Forelimb muscle (tissue), 1 donor: ENCODE measurements at regions not wholly inside any gene's neighbourhood (a gene's known extent, or its start where the extent isn't known, plus 50 kb on each side); places are given as distances from the start of the nearest gene placed in this dataset.
"Not testable (repeated sequence)": the region's sequence is repeated elsewhere in the genome, so short reads cannot be mapped to it uniquely, and the experiment has no call there.

ENCODE experiments used
- DNase-seq: peaks from one replicate; pipeline ENCODE4 v3.0.0-alpha.2; 2013; ENCODE audit warnings: low read depth

DNA sequence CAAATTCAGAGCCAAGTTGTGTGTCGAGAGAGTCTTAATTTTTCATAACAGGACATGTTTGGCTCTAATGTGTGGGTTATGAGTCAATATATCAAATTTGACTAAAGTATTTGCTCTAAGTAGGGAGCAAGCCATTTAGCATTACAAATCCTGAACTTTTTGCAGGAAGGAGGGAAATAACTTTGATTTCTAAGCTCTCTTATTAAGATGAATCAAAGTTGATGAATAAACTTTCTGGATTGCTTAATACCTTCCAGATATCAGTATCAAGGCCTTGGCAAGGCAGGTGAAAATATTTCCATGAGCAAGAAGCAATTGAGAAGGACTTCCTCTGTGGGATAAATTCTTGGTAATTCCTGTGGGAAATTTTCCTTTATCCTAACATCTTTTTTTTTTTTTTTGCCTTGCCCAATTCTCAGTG is 258.8 kb downstream of the AHR start:
- no peak for DNase-seq

DNA sequence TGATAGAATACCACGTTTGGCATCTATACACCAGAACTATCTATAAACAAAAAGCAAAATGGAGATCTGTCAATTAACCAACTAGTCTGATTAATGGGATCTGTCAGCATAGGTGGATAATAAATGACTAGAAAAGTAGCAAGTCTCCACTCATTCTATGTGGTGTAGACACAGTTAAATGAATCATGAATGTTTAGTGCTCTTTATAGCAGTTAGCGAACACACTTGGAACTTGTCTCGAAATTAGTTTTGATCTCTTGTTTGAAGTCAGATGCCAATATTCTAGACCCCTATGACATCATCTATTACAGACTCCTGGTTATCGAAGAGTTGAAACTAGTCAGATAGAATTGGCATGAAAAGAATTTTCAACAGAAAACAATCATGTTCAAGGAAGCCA is 259.7 kb downstream of the AHR start:
- DNase-seq = no peak

DNA sequence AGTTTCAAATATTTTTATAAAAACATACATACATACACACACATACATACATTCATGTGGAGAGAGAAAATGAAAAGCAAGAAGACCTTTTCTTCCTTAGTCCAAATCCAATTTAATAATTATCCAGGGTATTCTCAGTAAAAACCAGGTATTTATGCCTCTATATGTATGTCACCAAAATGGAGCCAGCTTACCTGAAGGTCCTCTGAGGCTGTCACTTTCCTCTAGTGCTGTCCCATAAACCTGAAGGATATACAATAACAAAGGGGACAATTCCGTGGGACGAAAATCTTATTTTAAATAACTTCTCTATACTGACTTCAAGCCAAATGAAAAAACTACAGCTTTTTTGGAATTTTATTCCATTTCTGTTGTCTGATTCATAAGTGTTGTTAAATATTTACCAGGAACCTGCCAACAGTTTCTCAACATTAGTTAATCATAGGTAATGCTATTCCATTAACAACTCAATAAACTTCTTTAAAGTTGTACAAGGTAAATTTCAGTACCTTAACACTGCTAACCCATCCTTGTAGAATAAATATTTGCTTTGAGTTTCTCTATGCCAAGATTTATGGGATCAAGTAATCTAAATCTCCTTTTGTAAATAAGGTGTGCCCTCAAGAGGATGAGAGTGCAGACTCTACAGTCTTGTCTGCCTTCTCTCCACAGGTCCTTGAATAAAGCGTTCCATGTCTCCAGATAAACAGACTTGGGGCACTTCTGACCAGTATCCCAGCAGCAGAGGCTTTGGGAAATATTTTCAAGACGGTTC is 260.3 kb downstream of the AHR start:
- DNase-seq = no peak

DNA sequence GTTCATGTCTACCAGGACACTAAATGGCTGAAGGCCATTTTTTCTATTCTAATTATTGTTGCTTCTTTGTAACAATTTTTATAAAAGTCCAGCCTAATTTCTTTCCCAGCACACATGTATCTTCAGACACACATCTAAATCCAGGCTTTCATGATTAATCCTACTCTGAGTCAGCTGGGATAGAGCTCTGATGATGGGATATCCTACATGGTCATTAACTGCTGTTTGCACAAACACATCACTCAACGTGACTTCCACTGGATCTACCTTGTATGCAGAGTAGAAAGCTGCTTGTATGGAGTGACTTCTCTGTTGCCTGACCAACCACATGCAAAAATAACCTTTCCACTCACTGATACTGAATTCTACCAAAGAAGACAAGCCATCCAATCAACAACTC is 260.9 kb downstream of the AHR start:
- DNase-seq = no peak

DNA sequence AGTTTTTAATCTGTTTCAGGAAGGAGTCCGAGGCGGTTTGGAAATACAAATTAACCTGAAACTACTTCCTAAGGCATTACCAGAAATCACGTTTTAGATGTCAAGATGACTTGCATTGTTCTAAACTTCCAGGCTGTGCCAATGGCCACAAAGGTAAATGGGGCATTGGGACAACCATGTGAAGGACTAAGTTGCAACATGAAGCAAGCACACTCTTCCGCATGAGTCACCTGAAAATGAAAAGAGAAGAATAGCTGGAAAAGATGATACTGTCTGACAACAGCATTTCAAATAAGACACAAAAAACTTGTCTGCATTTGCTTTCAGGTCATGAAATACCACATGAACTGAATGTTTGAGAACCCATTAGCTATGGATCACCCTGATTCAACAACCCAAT is 262.1 kb downstream of the AHR start:
- no peak for DNase-seq

DNA sequence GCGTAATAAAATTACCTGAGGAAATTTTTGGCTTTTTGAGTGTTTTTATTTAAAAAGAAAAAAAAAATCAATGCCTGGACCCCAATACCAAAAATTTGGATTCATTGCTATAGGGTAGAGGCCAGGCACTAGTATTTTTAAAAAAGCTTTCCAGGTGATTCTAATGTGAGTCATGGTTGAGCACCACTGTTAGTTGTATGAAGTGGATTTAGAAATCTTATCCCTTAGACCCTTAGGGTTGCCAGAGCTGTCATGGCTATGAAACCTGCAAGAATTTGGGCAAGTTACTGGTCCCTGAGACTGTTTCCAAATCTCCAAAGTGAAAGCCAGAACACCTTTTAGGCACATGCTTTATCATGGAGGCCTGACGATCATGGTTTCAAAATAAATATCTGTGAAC is 262.5 kb downstream of the AHR start:
- no peak for DNase-seq

DNA sequence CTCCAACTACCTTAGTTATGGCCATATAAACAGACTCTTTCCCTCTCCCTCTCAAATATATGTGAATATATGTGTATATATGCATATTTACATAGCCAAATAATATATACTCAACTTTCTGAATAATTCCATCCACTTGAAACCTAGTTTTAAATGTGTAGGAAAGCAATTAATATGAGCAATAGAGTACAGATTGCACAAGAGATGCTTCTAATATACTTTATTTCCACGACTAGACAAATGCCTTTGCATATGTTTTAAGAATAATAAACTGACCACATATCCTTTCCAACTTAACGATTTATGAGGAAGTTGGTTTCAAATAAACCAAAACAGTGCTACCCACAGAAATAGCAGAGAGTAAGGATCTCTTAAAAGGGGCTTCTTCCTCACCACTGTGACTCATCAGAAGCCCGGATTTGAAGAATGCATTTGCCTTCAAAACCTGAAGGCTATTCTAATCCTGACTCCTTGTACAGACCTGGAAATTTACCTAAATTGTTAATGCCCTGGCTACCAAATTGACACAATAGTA is 266.3 kb downstream of the AHR start:
- DNase-seq = no peak

DNA sequence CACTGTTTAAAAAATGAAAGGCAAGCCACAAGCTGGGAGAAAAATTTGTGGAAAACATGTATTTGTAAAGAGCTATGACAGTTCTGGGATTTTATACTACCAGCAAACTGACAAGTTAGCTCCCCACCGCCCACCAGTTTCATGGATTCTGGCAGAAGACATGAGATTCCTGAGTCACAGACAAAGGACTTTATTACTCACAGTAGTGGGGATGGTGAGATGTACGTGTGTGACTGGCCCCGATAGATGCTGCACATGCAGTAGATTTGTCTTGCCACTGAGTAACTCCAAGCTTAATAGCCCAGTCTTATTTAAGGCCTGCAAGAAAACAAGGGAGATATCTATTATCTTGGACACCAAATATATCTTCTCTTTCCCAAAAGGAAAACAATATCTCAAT is 281.7 kb downstream of the AHR start:
- no peak for DNase-seq

DNA sequence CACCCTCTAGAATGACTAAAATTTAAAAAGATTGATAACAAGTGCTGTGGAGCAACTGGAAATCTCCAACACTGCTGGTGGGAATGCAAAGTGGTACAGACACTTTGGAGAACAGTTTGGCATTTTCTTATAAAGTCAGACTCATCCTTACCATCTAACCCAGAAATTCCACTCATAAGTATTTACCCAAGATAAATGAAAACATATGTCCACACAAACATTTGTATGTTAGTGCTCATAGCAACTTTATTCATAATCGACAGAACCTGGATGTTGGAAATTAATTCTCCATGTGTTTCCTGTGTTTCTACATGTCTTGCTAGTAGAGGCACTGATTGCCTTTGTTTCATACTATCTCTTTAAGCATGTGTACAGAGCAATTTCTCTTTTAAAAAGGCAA is 282.4 kb downstream of the AHR start:
- DNase-seq = no peak

DNA sequence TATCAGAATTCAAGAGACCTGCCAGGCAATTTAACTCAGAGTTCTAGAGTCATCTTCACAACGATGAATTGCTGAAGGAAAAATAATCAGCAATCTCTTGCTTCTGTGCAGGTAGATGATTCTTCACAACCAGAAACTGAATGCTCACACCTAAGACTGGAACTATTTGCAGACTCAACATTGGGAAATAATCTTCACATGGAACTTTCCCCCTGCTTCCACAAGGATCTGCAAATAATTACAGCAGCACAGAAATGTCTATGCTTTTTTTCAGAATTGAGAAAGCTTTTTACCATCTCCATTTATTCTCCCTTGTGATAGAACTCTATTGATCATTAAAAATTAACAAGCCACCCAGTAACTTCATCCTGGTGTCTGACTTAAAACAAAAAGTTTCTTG is 282.8 kb downstream of the AHR start:
- DNase-seq = no peak

DNA sequence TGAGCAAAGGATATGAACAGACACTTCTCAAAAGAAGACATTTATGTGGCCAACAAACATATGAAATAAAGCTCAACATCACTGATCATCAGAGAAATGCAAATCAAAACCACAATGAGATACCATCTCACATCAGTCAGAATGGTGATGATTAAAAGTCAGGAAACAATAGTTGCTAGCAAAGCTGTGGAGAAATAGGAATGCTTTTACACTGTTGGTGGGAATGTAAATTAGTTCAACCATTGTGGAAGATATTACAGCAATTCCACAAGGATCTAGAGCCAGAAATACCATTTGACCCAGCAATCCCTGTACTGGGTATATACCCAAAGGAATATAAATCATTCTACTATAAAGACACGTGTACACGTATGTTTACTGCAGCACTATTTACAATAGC is 284.2 kb downstream of the AHR start:
- not testable (repeated sequence) for DNase-seq

DNA sequence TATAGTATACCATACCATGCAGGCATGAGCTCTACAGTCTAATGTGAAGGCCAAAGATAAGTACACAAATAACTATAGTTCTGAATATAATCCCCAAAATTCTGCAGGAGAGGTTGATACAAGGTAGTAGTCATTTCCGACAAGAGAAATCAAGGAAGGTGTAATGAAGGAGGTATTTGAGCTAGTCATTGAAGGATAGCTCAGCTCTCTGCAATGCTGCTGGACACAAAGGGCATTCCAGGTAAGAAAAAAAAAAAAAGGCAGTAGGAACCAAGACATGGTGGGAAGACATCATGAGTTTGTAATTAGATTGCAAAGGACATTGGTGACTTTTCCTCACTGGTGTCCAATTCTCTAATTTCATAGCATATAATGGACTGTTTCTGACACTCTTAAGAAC is 285.3 kb downstream of the AHR start:
- no peak for DNase-seq

DNA sequence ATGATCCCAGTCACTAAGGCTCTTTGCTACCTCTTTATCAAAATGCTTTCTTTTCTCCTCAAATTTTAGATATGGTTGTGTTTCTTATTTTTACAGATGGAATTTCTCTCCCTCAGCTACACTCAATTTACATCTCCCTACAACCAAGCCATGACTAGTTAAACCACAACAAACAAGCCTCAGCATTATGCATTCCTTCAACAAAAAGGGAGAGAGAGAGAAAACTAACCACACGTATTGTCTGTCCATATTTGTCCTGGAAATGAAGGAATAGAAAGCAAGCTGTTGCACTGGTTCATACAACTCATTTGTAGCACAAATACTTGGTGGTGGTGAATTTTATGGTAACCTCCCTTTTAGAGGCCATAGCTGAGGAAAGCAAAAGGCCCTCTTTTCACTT is 286.4 kb downstream of the AHR start:
- DNase-seq = no peak

DNA sequence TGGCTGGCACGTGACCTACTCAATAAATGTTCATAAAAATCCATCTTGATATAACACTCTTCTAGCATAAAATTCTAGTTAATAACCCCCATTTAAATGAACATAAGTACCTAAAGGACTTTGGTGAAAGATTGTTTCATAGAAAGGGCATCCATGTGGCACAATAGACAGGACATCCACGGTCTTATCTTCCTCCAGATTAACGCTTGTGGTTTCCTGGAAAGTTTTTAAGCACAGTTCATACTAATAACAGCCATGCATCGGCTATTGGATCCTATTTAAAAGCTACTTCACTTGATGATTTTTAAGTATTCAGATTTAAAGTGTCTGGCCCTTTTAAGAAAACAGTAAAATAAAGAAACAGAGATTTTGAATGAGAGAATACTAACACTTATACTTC is 288.3 kb downstream of the AHR start:
- no peak for DNase-seq

DNA sequence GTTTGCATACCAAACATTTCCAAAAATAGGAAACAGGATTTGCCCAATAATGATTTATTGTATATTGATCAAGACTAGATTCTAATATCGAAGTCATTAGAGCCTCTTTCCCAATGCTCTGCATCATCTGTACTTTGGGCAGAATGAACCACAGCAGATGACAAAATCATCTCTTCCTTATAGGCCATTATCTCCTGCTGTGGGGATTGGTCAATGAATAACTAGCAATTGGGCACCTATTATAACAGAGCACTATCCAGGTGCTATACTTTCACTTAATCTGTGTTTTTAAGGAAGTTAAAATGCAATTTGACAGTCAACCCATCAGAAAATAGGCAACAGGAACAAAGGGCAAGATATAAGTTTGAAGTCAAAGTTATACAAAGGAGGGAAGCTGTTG is 290.3 kb downstream of the AHR start:
- no peak for DNase-seq

DNA sequence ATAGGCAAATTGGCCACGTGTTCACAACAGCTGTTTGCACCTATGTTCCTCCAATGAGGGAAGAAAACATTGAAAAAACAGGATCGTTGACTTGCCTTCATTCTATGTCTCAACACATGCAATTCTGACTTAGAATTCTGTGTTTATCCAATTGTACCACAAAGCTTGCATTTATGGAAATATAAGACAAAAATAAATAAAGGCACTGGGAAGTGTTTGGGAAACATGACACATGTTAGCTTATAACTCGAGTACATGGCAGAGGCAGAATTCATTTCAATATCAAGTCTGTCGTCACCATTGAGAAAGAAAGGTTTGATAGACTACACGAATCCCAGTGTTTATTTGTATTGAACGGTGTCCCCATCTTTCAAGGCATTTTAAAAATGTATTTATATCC is 291.2 kb downstream of the AHR start:
- no peak for DNase-seq

DNA sequence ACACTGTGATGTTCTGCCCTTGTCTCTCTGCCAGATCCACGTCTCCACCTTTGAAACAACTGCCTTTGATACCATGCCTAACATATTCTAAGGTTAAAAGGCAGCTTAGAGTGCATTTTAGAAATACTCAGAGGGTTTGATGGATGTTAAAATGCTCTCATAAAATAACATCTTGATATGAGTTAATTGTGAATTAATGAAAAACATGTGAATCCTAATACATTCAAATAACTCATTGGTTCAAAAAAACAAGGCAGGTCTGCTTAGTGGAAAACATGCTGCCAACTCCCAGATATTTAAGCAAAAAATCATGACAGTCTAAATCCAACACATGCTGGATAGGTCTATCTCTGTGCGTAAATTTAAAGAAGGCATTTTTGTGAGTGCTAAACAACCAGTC is 291.8 kb downstream of the AHR start:
- DNase-seq = no peak

DNA sequence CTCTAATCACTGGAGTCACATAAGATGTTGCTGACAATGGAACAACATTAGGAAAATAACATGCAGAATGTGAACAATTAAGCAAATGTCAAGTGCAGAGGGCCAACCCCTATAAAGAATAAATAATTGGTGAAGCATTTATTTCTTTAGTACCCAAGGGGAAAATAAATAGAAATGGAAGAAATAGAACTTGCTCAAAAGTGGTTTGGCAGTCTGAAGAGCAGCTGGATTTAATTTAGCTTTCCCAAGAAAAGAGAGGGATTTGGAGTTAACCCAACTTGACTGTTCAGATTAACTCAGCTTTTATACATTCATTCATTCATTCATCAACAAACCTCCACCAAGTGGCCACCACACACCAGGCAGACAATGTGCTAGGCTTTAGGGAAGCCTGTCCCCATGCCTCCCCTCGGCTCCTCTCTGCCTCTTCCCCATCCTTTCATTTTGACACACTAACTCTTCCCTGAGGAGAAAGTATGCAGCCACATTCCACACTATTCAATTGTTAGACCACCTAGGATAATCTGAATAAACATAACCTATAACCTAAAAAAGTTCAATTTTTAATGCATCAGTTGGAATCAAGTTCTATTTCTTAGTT is 295.5 kb downstream of the AHR start:
- DNase-seq = peak; percentile 93

DNA sequence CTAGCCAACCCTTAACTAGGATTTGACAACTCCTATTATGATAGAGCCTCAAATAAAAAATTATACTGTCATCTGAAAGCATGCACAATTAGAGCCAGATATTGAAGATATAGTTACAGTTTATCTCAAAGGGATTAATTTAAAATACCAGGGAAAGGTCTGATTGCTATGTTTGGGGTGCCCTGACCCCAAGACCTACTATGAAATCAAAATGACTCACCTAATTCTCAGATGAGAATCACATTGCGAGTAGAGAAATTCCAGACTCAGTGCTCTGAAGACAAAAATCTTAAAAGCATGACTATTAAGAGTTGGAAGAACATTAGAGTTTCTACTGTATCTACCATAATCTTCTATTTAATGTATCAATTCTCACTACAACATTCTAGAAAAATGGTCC is 297.1 kb downstream of the AHR start:
- no peak for DNase-seq

DNA sequence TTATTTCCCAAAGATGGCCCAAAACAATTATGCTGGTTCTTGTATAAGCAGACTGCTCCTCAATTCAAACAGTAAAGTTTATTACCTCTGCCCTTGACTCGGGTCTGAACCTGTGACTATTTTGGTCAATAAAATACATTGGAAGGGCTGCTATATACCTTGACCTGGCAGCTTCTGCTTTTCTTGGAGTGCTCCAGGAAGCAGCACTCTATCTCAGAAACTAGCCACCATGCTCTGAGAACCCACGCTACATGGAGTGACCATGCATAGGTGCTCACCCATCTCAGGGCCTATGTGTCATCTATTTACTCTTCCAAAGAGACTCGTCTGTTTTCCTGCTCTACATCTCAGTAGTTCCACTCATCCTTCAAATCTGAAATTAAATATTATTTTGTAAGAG is 299.9 kb downstream of the AHR start:
- DNase-seq = no peak

DNA sequence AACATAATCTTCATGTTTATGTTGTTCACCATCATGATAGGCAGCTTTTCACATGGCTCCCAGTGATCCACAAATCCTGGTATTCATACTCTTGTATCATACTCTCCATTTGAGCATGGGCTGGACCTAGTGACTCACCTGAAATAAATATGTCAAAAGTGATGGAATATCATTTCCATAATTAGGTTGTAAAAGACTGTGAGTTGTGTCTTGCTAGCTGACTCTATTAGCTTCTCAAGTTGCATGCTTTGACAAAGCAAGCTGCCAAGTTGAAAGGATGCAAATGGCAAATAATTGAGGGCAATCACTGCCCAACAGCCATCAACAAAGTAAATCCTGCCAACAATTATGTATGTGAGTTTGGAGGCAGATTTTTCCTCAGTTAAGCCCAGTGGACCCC is 300.4 kb downstream of the AHR start:
- DNase-seq = no peak

DNA sequence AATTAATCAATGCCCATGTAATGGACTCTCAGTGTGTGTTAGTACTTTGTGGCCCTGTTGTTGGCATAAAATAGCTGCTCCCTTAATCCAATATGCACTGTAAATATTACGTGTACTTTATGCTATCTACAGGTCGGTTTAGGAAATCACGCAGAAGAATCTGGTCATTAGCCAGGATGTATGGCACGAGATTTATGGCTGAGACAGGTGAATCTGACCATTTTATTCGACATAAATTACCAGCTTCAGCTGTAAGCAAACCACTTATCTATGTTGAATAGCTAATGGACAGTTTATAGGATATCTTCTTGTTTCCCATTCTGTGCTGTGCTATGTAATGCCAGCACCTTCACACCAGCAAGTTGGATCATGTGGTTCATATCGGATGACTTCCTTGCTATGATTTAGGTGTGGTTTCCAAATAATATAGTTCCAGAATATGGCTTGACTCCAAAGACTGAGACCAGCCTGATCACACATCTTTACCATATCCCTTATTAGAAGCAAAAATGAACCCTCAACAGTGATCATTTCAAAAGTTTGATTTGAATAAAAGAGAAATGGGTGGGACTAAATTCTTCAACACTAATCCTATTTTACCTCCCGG is 301.4 kb downstream of the AHR start:
- DNase-seq = no peak

DNA sequence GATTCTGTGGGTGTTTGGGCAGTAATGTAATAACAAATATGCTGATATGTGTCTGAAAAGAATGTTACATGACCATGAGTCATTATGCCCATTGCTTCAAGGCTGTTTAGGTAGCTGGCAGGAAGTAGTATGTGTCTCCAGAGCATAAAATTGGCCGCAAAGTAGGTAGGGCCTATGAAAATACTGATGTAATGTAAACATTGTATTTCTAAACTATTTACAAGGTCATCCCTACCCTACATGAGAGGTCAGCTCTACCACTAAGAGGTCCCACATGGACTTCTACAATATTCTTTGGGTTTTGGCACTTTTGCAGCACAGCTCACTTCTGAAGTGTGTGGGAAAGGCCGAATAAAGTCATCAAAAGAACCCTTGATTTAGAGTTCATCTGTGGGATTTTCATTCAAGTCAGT is 301.9 kb downstream of the AHR start:
- DNase-seq = no peak
